ENCODE measurements at regions not wholly inside any gene's neighbourhood (a gene's known extent, or its start where the extent isn't known, plus 50 kb on each side); places are given as distances from the start of the nearest gene placed in this dataset.

- intact Hi-C loops (cut with micrococcal nuclease; ENCODE audit: unreplicated experiment): no loop called here
- no peaks in the 10 kb centered on the region for H4K20me1 ChIP-seq (ENCODE audit: insufficient read depth)
- H3K9me2 ChIP-seq (ENCODE audit: insufficient read depth): no peaks in the 10 kb centered on the region
- BruUV-seq (replicated peaks): no TSS peak
- TF ChIP-seq CTCF (conservative IDR thresholded peaks at IDR 0.05) (no peak), EZH2 (IDR thresholded peaks at IDR 0.05; ENCODE audit: low read depth) (no peak)
- ChIA-PET POLR2A (ENCODE audit: unreplicated experiment) (no interaction called here), CTCF (no interaction called here)
- H3K9me3 ChIP-seq (ENCODE audit: insufficient read depth, low read depth): no peaks in the 10 kb centered on the region
- no peaks in the 10 kb centered on the region for H3K36me3 ChIP-seq (ENCODE audit: low read depth)
- no peak for DNase-seq
- H3F3A ChIP-seq (ENCODE audit: insufficient read depth, low read depth): peaks cover 4% of the 10 kb centered on the region; the same call in 1 of the 2 replicates
- no peak overlapping the region for H3K4me2 ChIP-seq
- H3K27me3 ChIP-seq (ENCODE audit: insufficient read depth, low read depth): no peaks in the 10 kb centered on the region
- no peak overlapping the region for H3K4me3 ChIP-seq
- no peaks in the 10 kb centered on the region for H3K79me2 ChIP-seq (ENCODE audit: low read depth)
- no peak overlapping the region for H2AFZ ChIP-seq
- peaks cover 9% of the 10 kb centered on the region for H3K4me1 ChIP-seq (replicated peaks; ENCODE audit: insufficient read depth)
- no peak overlapping the region for H3K27ac ChIP-seq
Observed at GRCh38 chr2:17337507-17337906, 180.7 kb downstream of the RAD51AP2 start.

GRCh38 chr2:17336458-17336857, 181.8 kb downstream of the RAD51AP2 start:
- Histone ChIP-seq H3K79me2 (ENCODE audit: low read depth) (no peaks in the 10 kb centered on the region), H3K36me3 (ENCODE audit: low read depth) (no peaks in the 10 kb centered on the region), H2AFZ (no peak overlapping the region), H3K9me3 (ENCODE audit: insufficient read depth, low read depth) (no peaks in the 10 kb centered on the region), H3K4me3 (no peak overlapping the region), H3K27me3 (ENCODE audit: insufficient read depth, low read depth) (no peaks in the 10 kb centered on the region), H3K27ac (no peak overlapping the region), H4K20me1 (ENCODE audit: insufficient read depth) (no peaks in the 10 kb centered on the region), H3K4me1 (replicated peaks; ENCODE audit: insufficient read depth) (no peaks in the 10 kb centered on the region; the same call in 1 of the 2 replicates), H3K4me2 (no peak overlapping the region), H3F3A (ENCODE audit: insufficient read depth, low read depth) (no peaks in the 10 kb centered on the region), H3K9me2 (ENCODE audit: insufficient read depth) (no peaks in the 10 kb centered on the region)
- CTCF ChIA-PET: no interaction called here
- intact Hi-C loops (cut with micrococcal nuclease; ENCODE audit: unreplicated experiment): no loop called here
- DNase-seq: no peak
- no TSS peak for BruUV-seq (replicated peaks)
- POLR2A ChIA-PET (ENCODE audit: unreplicated experiment): no interaction called here
- TF ChIP-seq CTCF (conservative IDR thresholded peaks at IDR 0.05) (no peak), EZH2 (IDR thresholded peaks at IDR 0.05; ENCODE audit: low read depth) (no peak)

- H3K9me3 ChIP-seq (ENCODE audit: insufficient read depth, low read depth): no peaks in the 10 kb centered on the region
- DNase-seq: no peak
- no peaks in the 10 kb centered on the region for H3K27me3 ChIP-seq (ENCODE audit: insufficient read depth, low read depth)
- no peak overlapping the region for H3K4me2 ChIP-seq
- no peaks in the 10 kb centered on the region for H3F3A ChIP-seq (ENCODE audit: insufficient read depth, low read depth)
- no peak overlapping the region for H2AFZ ChIP-seq
- TF ChIP-seq EZH2 (IDR thresholded peaks at IDR 0.05; ENCODE audit: low read depth) (no peak), CTCF (conservative IDR thresholded peaks at IDR 0.05) (no peak)
- CTCF ChIA-PET: no interaction called here
- no peaks in the 10 kb centered on the region for H3K9me2 ChIP-seq (ENCODE audit: insufficient read depth)
- no peaks in the 10 kb centered on the region for H4K20me1 ChIP-seq (ENCODE audit: insufficient read depth)
- no peak overlapping the region for H3K27ac ChIP-seq
- no TSS peak for BruUV-seq (replicated peaks)
- H3K4me1 ChIP-seq (replicated peaks; ENCODE audit: insufficient read depth): no peaks in the 10 kb centered on the region
- H3K4me3 ChIP-seq: no peak overlapping the region
- intact Hi-C loops (cut with micrococcal nuclease; ENCODE audit: unreplicated experiment): no loop called here
- no peaks in the 10 kb centered on the region for H3K36me3 ChIP-seq (ENCODE audit: low read depth)
- H3K79me2 ChIP-seq (ENCODE audit: low read depth): no peaks in the 10 kb centered on the region
- POLR2A ChIA-PET (ENCODE audit: unreplicated experiment): no interaction called here
Observed at GRCh38 chr2:17334300-17334699, 183.9 kb downstream of the RAD51AP2 start.

All from PC-9 (cell line).